ENCODE measurements at regions not wholly inside any gene's neighbourhood (a gene's known extent, or its start where the extent isn't known, plus 50 kb on each side); places are given as distances from the start of the nearest gene placed in this dataset.

DNA sequence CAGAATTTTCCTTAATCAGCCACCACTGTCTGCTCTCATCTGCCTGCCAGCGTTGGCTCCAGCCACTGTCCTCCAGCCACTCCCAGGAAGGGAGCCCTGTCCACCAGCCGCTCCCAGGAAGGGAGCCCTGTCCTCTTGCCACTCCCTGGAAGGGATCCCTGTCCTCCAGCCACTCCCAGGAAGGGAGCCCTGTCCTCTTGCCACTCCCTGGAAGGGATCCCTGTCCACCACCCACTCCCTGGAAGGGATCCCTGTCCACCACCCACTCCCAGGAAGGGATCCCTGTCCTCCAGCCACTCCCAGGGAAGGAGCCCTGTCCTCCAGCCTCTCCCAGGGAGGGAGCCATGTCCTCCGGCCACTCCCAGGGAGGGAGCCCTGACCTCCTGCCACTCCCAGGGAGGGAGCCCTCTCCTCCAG is 726.5 kb downstream of the PTPRU start:
- DNase-seq (no peak), ATAC-seq (ENCODE audit: low FRiP score) (no peak)
- no peaks in the 10 kb centered on the region for H3K36me3 ChIP-seq (ENCODE audit: control insufficient read depth in 1 of 2, insufficient read depth in 2 of 2, low read length in 1 of 2)
- intact Hi-C loops (cut with DNase I): no loop called here
- H3K27me3 ChIP-seq (ENCODE audit: control insufficient read depth in 1 of 2, insufficient read depth in 2 of 2, low read length in 1 of 2): no peaks in the 10 kb centered on the region
- no peak overlapping the region for H3K27ac ChIP-seq (ENCODE audit: low read depth in 1 of 2, low read length in 2 of 2)
- no peaks in the 10 kb centered on the region for H3K4me1 ChIP-seq (ENCODE audit: control insufficient read depth in 1 of 2, insufficient read depth in 2 of 2, low read length in 2 of 2)
- H3K9me3 ChIP-seq (ENCODE audit: control insufficient read depth, low read length): no peaks in the 10 kb centered on the region
- 55 to 61% methylated on average over 2 to 3 of the region's 3 CpGs for WGBS, 2 donors
- no peak overlapping the region for H3K4me3 ChIP-seq (ENCODE audit: low read length in 2 of 2)

DNA sequence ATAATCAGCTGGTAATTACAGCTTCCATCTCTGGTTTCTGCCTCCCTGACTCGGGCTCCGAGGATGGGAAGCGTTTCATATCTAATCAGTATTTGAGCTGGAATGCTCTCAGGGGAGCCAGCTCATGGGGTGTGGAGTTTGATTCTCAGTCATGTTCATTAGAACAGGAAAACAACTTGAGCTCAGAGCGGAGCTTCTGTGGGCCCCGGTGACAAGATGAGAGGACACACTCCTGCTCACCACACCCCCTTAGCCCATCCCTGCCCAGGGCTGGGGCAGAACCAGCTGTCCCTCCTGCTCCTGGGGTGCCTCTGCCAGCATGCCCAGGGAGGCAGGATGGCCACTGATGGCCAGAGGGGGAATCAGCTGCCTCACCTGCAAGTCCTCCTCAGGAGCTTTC is 726.0 kb downstream of the PTPRU start:
- no peaks in the 10 kb centered on the region for H3K36me3 ChIP-seq (ENCODE audit: control insufficient read depth in 1 of 2, insufficient read depth in 2 of 2, low read length in 1 of 2)
- ATAC-seq (ENCODE audit: low FRiP score): no peak
- WGBS, 2 donors: 24 to 27% methylated on average over 5 of the region's 5 CpGs
- H3K27me3 ChIP-seq (ENCODE audit: control insufficient read depth in 1 of 2, insufficient read depth in 2 of 2, low read length in 1 of 2): no peaks in the 10 kb centered on the region
- H3K9me3 ChIP-seq (ENCODE audit: control insufficient read depth, low read length): no peaks in the 10 kb centered on the region
- no peaks in the 10 kb centered on the region for H3K4me1 ChIP-seq (ENCODE audit: control insufficient read depth in 1 of 2, insufficient read depth in 2 of 2, low read length in 2 of 2)
- H3K27ac ChIP-seq (ENCODE audit: low read depth in 1 of 2, low read length in 2 of 2): no peak overlapping the region
- H3K4me3 ChIP-seq (ENCODE audit: low read length in 2 of 2): no peak overlapping the region
- intact Hi-C loops (cut with DNase I): no loop called here
- DNase-seq: no peak

DNA sequence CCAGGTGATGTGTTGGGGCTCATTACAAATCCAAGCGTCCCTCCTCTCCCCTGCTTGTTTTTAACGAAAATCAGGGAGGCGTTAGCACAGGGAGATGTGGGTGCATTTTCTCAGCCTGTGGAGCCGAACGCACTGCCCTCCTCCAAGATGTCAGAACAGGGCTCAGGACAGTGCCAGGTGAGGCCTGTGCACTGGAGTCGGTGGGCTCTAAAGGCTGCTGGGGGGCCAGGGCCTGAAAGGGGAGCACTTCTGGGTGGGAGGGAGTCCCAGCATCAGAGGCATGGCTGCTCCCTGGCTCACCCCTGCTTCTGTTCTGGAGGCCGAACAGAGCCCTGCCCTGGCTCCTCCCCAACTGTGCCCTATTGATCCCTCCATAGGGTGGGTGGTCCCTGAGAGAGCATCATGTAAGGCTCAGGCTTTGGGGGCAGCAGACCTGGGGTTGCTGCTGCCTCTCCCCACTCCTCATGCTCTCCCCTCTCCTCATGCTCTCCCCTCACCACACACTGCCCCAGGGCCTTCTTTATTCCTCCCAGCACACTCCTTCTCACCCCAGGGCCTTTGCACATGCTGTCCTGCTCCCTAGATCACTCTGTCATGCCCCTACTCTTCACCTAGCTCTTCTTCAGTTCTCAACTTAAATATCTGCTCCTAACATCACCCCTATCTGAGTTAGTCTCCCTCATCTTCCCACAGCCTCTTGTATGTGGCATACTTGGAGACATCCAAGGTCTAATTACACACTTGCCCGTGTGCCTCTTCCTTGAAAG is 725.2 kb downstream of the PTPRU start:
- WGBS, 2 donors: 75 to 79% methylated on average over 8 of the region's 8 CpGs
- ATAC-seq (ENCODE audit: low FRiP score): no peak
- no peak for DNase-seq

DNA sequence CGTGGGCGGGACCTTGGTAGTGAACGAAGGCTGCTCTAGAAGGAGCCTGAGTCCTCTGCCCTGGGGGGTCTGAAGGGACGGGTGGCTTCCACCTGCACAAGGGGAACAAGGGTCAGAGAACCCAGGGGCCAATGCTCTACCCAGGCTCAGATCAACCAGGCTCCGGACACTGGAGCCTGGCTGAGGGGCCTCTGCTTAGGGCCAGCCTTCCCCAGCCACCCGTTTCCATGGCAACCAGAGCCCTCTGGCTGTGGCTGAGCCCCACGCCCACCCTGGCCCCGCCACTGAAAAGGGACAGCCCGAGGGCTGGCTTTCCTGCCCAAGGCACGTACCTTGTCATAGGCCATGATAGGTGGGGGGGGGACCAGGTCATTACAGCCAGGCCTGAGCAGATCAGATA is 724.6 kb downstream of the PTPRU start:
- intact Hi-C loops (cut with DNase I): no loop called here
- no peaks in the 10 kb centered on the region for H3K9me3 ChIP-seq (ENCODE audit: control insufficient read depth, low read length)
- H3K4me1 ChIP-seq (ENCODE audit: control insufficient read depth in 1 of 2, insufficient read depth in 2 of 2, low read length in 2 of 2): no peaks in the 10 kb centered on the region
- no peaks in the 10 kb centered on the region for H3K36me3 ChIP-seq (ENCODE audit: control insufficient read depth in 1 of 2, insufficient read depth in 2 of 2, low read length in 1 of 2)
- H3K4me3 ChIP-seq (ENCODE audit: low read length in 2 of 2): no peak overlapping the region
- ATAC-seq (ENCODE audit: low FRiP score): no peak
- H3K27ac ChIP-seq (ENCODE audit: low read depth in 1 of 2, low read length in 2 of 2): no peak overlapping the region
- DNase-seq: no peak
- 48 to 50% methylated on average over 10 of the region's 10 CpGs for WGBS, 2 donors
- H3K27me3 ChIP-seq (ENCODE audit: control insufficient read depth in 1 of 2, insufficient read depth in 2 of 2, low read length in 1 of 2): no peaks in the 10 kb centered on the region

More for the DNA sequence above, 725.2 kb downstream of the PTPRU start:
- H3K27me3 ChIP-seq (ENCODE audit: control insufficient read depth in 1 of 2, insufficient read depth in 2 of 2, low read length in 1 of 2): no peaks in the 10 kb centered on the region
- no peaks in the 10 kb centered on the region for H3K4me1 ChIP-seq (ENCODE audit: control insufficient read depth in 1 of 2, insufficient read depth in 2 of 2, low read length in 2 of 2)
- H3K36me3 ChIP-seq (ENCODE audit: control insufficient read depth in 1 of 2, insufficient read depth in 2 of 2, low read length in 1 of 2): no peaks in the 10 kb centered on the region
- intact Hi-C loops (cut with DNase I): no loop called here
- H3K4me3 ChIP-seq (ENCODE audit: low read length in 2 of 2): no peak overlapping the region
- H3K9me3 ChIP-seq (ENCODE audit: control insufficient read depth, low read length): no peaks in the 10 kb centered on the region
- no peak overlapping the region for H3K27ac ChIP-seq (ENCODE audit: low read depth in 1 of 2, low read length in 2 of 2)

DNA sequence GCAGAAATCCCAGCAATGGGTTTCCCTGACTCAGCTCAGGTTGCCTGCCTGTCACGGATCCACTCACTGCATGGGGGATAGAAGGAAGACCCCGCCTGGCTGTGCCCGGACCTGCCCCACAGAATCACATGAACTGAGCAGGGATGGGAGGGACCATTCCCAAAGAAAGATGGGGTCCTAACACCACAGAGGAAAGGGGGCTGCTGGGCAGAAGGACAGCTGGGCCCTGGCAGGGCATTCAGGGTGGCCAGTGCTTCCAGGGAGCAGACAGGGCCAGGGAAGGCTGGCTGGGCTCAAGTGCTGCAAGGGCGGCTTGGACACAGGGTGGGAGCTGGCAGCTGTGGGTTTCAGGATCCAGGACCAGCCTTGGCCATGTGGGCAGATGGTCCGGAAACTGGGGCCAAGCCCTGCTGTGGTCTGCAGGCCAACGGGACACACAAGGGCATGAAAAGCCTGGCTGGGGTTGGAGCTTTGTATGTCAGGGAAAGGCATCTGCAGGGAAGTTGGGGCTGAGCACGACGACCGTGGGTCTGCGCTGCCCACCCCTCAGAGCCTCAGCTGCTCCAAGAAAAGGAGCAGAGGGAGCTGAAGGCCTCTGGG is 723.9 kb downstream of the PTPRU start:
- 75 to 80% methylated on average over 10 of the region's 10 CpGs for WGBS, 2 donors
- intact Hi-C loops (cut with DNase I): no loop called here

DNA sequence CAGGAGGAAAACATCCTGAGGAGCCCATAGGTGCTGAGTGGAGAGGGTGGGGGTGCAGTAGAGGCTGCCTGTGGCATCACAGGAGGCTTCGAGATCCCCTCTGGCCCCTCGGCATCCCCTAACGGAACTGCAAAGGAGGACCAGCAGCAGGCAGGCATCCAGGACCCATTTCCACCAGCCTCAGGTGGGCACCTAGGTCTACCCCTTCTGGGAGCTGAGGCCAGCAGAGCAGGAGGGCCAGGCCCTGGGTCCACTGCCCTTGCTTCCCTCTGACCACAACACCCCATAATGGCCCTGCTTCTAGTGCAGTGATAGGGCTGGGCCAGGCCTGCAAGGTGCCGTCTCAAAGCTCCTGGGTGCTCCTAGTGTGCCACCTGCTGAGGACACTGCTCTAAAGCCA is 723.0 kb downstream of the PTPRU start:
- ATAC-seq (ENCODE audit: low FRiP score) (no peak), DNase-seq (no peak)
- Histone ChIP-seq H3K27ac (ENCODE audit: low read depth in 1 of 2, low read length in 2 of 2) (no peak overlapping the region), H3K9me3 (ENCODE audit: control insufficient read depth, low read length) (no peaks in the 10 kb centered on the region), H3K4me1 (ENCODE audit: control insufficient read depth in 1 of 2, insufficient read depth in 2 of 2, low read length in 2 of 2) (no peaks in the 10 kb centered on the region), H3K27me3 (ENCODE audit: control insufficient read depth in 1 of 2, insufficient read depth in 2 of 2, low read length in 1 of 2) (no peaks in the 10 kb centered on the region), H3K36me3 (ENCODE audit: control insufficient read depth in 1 of 2, insufficient read depth in 2 of 2, low read length in 1 of 2) (no peaks in the 10 kb centered on the region), H3K4me3 (ENCODE audit: low read length in 2 of 2) (no peak overlapping the region)
- whole genome bisulfite sequencing, 2 donors: 89 to 90% methylated on average over 4 of the region's 4 CpGs
- intact Hi-C loops (cut with DNase I): no loop called here

More for the DNA sequence above, 723.9 kb downstream of the PTPRU start:
- DNase-seq (no peak), ATAC-seq (ENCODE audit: low FRiP score) (no peak)
- Histone ChIP-seq H3K27ac (ENCODE audit: low read depth in 1 of 2, low read length in 2 of 2) (no peak overlapping the region), H3K36me3 (ENCODE audit: control insufficient read depth in 1 of 2, insufficient read depth in 2 of 2, low read length in 1 of 2) (no peaks in the 10 kb centered on the region), H3K9me3 (ENCODE audit: control insufficient read depth, low read length) (no peaks in the 10 kb centered on the region), H3K4me3 (ENCODE audit: low read length in 2 of 2) (no peak overlapping the region), H3K4me1 (ENCODE audit: control insufficient read depth in 1 of 2, insufficient read depth in 2 of 2, low read length in 2 of 2) (no peaks in the 10 kb centered on the region), H3K27me3 (ENCODE audit: control insufficient read depth in 1 of 2, insufficient read depth in 2 of 2, low read length in 1 of 2) (no peaks in the 10 kb centered on the region)

DNA sequence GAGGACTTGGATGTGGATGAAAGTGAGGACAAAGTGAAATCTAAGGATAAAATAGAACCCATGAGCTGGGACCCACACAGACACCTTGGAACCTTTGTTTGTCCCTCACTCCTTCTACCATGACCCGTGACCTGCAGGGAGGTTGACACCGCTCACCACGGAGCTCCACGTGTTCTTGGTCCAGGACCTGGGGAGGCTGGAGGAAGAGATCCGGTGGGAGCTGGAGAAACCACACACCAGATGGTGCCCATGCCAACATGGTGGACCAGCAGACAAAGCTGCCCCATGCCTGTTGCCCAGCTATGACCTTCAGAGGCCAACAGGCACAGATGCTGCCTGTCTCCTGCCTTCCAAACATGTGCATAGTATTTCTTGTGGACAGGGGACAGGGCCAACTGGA is 721.9 kb downstream of the PTPRU start:
- no peak overlapping the region for H3K27ac ChIP-seq (ENCODE audit: low read depth in 1 of 2, low read length in 2 of 2)
- no peak overlapping the region for H3K4me3 ChIP-seq (ENCODE audit: low read length in 2 of 2)
- no peaks in the 10 kb centered on the region for H3K36me3 ChIP-seq (ENCODE audit: control insufficient read depth in 1 of 2, insufficient read depth in 2 of 2, low read length in 1 of 2)
- ATAC-seq (ENCODE audit: low FRiP score) (no peak), DNase-seq (no peak)
- no peaks in the 10 kb centered on the region for H3K4me1 ChIP-seq (ENCODE audit: control insufficient read depth in 1 of 2, insufficient read depth in 2 of 2, low read length in 2 of 2)
- WGBS, 2 donors: 93 to 94% methylated on average over 5 of the region's 5 CpGs
- intact Hi-C loops (cut with DNase I): no loop called here
- no peaks in the 10 kb centered on the region for H3K27me3 ChIP-seq (ENCODE audit: control insufficient read depth in 1 of 2, insufficient read depth in 2 of 2, low read length in 1 of 2)
- no peaks in the 10 kb centered on the region for H3K9me3 ChIP-seq (ENCODE audit: control insufficient read depth, low read length)

DNA sequence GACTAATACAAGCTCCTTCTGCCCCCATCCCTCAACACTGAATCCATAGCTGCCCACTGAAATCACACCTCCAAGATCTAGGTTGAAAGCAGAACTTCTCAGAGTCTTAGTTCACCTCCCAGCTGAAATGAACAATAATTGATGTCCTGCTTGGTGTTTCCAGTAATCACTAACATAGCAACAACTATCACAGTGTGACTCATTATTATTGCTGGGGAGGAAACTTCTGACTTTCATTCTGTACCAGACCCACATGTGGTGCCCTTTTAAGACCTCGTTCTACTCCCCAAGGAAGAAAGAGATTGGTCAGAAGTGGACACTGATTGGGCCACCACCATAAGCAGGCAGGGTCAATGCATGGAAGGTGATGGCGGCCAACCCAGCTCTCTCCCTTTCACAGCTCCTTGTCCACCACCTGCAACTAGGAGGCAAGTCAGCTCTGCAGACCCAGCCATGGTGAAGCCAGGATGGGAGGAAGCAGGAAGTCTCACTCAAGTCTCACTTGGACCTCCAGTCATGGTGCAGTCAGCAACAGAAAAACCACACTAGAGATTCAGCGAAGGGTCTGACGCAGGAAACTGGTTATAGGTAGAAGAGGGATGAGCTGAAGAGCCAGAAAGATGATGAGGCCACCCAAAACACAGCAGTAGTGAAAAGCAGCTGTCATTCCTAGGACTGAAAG is 720.2 kb downstream of the PTPRU start:
- DNase-seq (no peak), ATAC-seq (ENCODE audit: low FRiP score) (no peak)
- Histone ChIP-seq H3K4me1 (ENCODE audit: control insufficient read depth in 1 of 2, insufficient read depth in 2 of 2, low read length in 2 of 2) (no peaks in the 10 kb centered on the region), H3K27me3 (ENCODE audit: control insufficient read depth in 1 of 2, insufficient read depth in 2 of 2, low read length in 1 of 2) (no peaks in the 10 kb centered on the region), H3K27ac (ENCODE audit: low read depth in 1 of 2, low read length in 2 of 2) (no peak overlapping the region), H3K36me3 (ENCODE audit: control insufficient read depth in 1 of 2, insufficient read depth in 2 of 2, low read length in 1 of 2) (no peaks in the 10 kb centered on the region), H3K4me3 (ENCODE audit: low read length in 2 of 2) (no peak overlapping the region), H3K9me3 (ENCODE audit: control insufficient read depth, low read length) (no peaks in the 10 kb centered on the region)
- intact Hi-C loops (cut with DNase I): no loop called here
- 89 to 92% methylated on average over 4 of the region's 4 CpGs for WGBS, 2 donors

DNA sequence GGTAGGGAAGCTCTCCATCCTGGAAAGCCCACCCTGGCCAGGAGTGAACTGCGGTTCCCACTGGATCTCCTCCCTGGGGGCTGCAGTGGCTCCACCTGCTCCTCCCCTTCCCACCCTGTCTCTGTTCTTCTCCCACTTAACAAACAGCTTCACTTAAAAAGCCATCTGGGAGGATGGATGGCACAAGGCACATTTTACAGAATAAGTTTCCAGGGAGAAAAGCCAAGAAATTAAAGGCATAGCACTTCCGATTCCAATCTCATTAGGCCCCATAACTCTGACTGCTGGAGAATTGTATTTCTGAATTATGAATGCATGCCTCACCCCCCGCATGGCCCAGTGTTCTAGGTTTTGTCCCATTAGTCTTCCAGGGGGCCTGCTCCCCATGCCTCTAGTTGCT is 718.3 kb downstream of the PTPRU start:
- H3K27ac ChIP-seq (ENCODE audit: low read depth in 1 of 2, low read length in 2 of 2): no peak overlapping the region
- ATAC-seq (ENCODE audit: low FRiP score) (no peak), DNase-seq (no peak)
- no peaks in the 10 kb centered on the region for H3K36me3 ChIP-seq (ENCODE audit: control insufficient read depth in 1 of 2, insufficient read depth in 2 of 2, low read length in 1 of 2)
- 82 to 87% methylated on average over 3 of the region's 3 CpGs for WGBS, 2 donors
- no peak overlapping the region for H3K4me3 ChIP-seq (ENCODE audit: low read length in 2 of 2)
- no peaks in the 10 kb centered on the region for H3K27me3 ChIP-seq (ENCODE audit: control insufficient read depth in 1 of 2, insufficient read depth in 2 of 2, low read length in 1 of 2)
- H3K4me1 ChIP-seq (ENCODE audit: control insufficient read depth in 1 of 2, insufficient read depth in 2 of 2, low read length in 2 of 2): no peaks in the 10 kb centered on the region
- no peaks in the 10 kb centered on the region for H3K9me3 ChIP-seq (ENCODE audit: control insufficient read depth, low read length)
- intact Hi-C loops (cut with DNase I): no loop called here

All from aorta (tissue), 5 donors.